GM13976 (cell line): ENCODE measurements at regions not wholly inside any gene's neighbourhood (a gene's known extent, or its start where the extent isn't known, plus 50 kb on each side); places are given as distances from the start of the nearest gene placed in this dataset.
"Not testable (repeated sequence)": the region's sequence is repeated elsewhere in the genome, so short reads cannot be mapped to it uniquely, and the experiment has no call there.

Experiments used
- DNase-seq: peaks from one replicate; pipeline ENCODE4 v3.0.0; 2012; ENCODE audit warnings: low spot score
- in situ Hi-C: fragments of 300-500 bp; cut with MboI; formaldehyde crosslinking; loops from one replicate; pipeline ENCODE4 v1.12.0; 2022; ENCODE audit warnings: low sequenced_read_pairs, mixed read lengths, inconsistent platforms; ENCODE audit not compliant: unreplicated experiment
- TF ChIP-seq, protein P1 (sequence below): IDR thresholded peaks from 2 replicates; pipeline ENCODE4 v1.5.1; 2012; ENCODE audit warnings: borderline replicate concordance, mild to moderate bottlenecking; ENCODE audit not compliant: insufficient read depth; ENCODE audit errors: extremely low read depth, missing control alignments, control extremely low read depth

DNA sequence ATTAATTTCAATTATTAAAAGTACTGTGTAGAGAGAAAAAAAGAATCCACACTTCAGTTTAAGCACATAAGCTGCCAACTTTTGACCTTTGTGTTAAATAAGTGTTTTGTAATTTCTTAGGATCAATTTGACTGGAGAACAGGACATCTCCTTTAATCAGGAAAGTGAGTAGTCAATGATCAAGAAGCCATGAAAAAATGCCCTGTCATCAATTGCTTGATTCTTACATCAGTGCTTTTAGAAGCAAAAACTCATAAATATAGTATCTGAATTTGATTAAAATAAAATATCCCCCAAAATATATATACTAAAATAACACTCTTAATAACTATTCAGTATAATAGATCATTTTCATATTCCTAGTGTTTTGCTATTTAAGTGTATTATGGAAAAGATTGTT lies 409.0 kb downstream of the TAFA4 start:
- DNase-seq = no peak
- TF ChIP-seq, protein P1, sequence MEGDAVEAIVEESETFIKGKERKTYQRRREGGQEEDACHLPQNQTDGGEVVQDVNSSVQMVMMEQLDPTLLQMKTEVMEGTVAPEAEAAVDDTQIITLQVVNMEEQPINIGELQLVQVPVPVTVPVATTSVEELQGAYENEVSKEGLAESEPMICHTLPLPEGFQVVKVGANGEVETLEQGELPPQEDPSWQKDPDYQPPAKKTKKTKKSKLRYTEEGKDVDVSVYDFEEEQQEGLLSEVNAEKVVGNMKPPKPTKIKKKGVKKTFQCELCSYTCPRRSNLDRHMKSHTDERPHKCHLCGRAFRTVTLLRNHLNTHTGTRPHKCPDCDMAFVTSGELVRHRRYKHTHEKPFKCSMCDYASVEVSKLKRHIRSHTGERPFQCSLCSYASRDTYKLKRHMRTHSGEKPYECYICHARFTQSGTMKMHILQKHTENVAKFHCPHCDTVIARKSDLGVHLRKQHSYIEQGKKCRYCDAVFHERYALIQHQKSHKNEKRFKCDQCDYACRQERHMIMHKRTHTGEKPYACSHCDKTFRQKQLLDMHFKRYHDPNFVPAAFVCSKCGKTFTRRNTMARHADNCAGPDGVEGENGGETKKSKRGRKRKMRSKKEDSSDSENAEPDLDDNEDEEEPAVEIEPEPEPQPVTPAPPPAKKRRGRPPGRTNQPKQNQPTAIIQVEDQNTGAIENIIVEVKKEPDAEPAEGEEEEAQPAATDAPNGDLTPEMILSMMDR = no peak
- in situ Hi-C loops = no loop called here

DNA sequence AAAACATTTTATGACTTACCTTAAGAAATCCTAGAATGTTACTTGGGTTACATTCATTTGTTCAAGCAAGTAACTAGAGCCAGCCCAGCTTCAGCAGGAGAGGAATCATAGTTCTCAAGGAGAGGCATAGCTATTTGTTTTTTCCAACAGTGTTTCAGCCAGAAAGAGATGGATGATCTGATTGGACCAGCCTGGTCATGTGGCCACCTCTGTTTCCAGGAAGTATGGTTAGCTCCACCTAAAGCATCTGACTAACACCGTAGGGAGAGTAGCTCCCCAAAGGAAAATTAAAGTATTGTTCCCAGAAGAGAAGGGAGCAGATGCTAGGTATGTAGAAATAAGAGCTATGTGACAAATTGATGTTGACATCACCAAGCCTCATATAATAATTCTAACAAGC lies 417.1 kb downstream of the TAFA4 start:
- TF ChIP-seq, protein P1 = no peak
- DNase-seq = no peak
- in situ Hi-C loops = no loop called here

DNA sequence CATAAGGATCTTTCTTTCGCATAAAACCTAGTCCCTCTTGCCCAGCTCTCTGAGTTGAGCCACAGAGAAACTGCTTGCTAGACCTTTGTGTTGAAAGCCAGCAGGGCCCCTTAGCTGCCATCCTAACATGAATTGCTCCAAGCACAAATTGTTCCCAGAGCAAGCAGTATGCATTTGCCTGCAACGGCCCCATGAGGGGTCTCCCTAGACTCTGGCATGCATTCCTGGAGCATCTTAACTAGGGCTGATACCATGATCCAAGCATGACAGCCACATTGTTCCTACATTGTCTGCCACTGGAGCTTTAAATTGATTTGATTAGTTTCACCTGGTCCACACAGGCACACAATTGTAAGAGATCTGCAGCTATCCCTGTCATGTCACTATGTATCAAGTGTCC lies 428.1 kb downstream of the TAFA4 start:
- DNase-seq = no peak
- in situ Hi-C loops = no loop called here
- TF ChIP-seq, protein P1 = no peak

DNA sequence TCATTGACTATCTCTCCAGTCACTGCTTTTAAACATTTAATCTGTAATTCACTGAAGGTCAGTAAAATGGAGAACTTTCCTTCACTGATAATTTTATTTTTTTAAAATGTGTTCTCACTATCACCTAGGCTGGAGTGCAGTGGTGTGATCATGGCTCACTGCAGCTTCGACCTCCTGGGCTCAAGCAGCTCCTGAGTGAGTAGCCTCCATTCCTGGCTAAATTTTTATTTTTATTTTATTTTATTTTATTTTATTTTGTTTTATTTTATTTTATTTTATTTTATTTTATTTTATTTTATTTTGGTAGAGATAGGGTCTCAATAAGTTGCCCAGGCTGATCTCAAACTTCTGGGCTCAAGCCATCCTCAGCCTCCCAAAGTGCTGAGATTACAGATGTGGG lies 446.5 kb downstream of the TAFA4 start:
- in situ Hi-C loops, DNase-seq: not testable (repeated sequence)

DNA sequence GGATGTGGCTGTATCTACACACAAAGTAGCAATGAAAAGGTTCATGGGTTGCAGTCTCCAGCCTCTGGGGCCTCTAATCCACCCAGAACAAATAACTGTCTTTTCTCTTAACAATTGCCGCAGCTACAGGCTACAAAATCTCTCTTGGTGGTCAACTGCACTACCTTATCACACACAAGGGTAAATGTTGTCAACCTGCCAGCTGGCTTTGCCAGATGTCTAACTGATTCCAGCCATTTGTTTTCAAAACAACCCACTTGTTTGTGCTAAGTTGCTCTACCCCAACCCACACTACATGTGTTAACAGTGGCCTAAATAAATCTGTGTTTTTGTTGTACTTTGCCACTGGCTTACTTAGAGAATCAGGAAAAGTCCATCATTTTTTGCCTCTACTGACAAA lies 447.3 kb downstream of the TAFA4 start:
- no peak for DNase-seq
- in situ Hi-C loops = no loop called here
- TF ChIP-seq, protein P1 = no peak

DNA sequence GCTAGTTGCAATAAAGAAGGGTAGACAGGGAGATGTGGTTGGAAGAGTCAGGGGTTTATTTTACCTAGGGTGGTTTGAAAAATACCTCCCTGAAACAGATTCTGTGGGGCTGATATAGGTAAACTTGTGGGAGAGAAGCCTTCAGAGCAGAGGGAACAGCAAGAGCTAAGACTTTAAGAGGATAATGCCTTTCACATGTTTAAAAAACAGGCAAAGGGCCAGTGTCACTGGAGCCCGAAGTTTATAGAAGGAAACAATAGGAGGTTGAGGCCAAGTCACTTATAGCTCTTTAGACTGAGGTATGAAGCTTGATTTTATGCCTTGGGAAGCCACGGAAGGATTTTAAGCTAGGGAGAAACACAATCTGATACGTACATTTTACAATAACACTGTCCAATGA lies 448.7 kb downstream of the TAFA4 start:
- TF ChIP-seq, protein P1 = no peak
- DNase-seq = no peak
- in situ Hi-C loops = no loop called here

DNA sequence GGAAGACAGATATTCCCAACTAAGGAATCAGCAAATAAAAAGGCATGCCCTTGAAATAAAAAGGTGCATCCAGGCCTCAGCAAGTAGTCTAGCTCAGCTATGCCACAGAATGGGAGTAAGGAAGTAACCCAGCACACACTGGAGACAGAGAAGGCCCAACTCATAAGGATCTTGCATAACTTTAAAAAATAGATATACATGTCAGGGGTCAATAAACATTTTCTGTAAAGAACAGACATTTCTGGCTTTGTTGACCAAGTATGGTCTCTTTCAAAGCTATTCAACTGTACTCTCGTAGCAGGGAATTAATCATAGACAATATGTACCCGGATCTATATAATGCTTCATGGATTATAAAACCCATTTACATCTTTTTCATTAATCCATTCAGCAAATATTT lies 449.3 kb downstream of the TAFA4 start:
- in situ Hi-C loops = no loop called here
- DNase-seq = no peak
- TF ChIP-seq, protein P1 = no peak
